IPS-18a (cell line): ENCODE measurements at regions not wholly inside any gene's neighbourhood (a gene's known extent, or its start where the extent isn't known, plus 50 kb on each side); places are given as distances from the start of the nearest gene placed in this dataset.
A peak's percentile ranks its signal among the peaks of the same experiment; 100 is the strongest.
"Not testable (repeated sequence)": the region's sequence is repeated elsewhere in the genome, so short reads cannot be mapped to it uniquely, and the experiment has no call there.

Experiments used
- H3K27ac ChIP-seq: one replicate; pipeline ENCODE4 v1.5.1; 2013; ENCODE audit warnings: low read length
- H3K27me3 ChIP-seq: one replicate; pipeline ENCODE4 v1.6.1; 2013; ENCODE audit warnings: mild to moderate bottlenecking, low read length; ENCODE audit not compliant: control insufficient read depth, insufficient read depth
- H3K36me3 ChIP-seq: one replicate; pipeline ENCODE4 v1.6.1; 2013; ENCODE audit warnings: low read depth, low read length; ENCODE audit not compliant: control insufficient read depth
- H3K4me1 ChIP-seq: one replicate; pipeline ENCODE4 v1.6.1; 2013; ENCODE audit warnings: low read depth, low read length; ENCODE audit not compliant: control insufficient read depth
- H3K4me3 ChIP-seq: one replicate; pipeline ENCODE4 v1.5.1; 2013; ENCODE audit warnings: low read length
- H3K9ac ChIP-seq: one replicate; pipeline ENCODE4 v1.6.1; 2013; ENCODE audit warnings: mild to moderate bottlenecking, low read length, moderate library complexity
- H3K9me3 ChIP-seq: one replicate; pipeline ENCODE4 v1.6.1; 2013; ENCODE audit warnings: low read depth, low read length; ENCODE audit not compliant: control insufficient read depth

DNA sequence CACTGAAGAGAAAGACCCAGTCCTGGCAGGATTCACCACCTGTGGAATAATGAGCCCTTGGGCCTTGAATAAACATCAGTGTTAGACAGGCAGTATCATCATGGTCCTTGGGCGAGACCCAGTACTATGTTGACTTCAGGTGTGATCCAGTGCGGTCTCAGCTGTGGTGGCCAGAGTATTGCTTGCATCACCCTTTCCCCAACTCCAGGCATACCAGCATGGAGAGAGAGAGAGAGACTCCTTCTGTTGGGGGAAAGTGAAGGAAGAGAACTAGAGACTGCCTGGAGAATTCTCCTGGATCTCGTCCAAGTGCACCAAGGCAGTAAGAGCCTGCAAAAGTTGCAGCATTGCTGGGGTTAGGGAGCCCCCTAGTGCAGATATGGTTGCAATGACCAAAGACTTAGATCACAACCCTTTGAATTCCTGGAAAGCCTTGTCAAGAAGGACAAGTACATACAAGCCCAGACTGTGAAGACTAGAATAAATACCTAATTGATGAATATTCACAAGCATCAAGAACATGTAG, 61.1 kb upstream of the VAMP7 start:
- no peak overlapping the region for H3K9ac ChIP-seq
- H3K36me3 ChIP-seq = no peaks in the 10 kb centered on the region
- peaks cover 16% of the 10 kb centered on the region for H3K9me3 ChIP-seq
- H3K27me3 ChIP-seq = no peaks in the 10 kb centered on the region
- no peaks in the 10 kb centered on the region for H3K4me1 ChIP-seq
- no peak overlapping the region for H3K4me3 ChIP-seq
- H3K27ac ChIP-seq = no peak overlapping the region

- Histone ChIP-seq H3K9ac (no peak overlapping the region), H3K27me3 (no peaks in the 10 kb centered on the region), H3K36me3 (no peaks in the 10 kb centered on the region), H3K9me3 (peaks cover 16% of the 10 kb centered on the region), H3K27ac (no peak overlapping the region), H3K4me3 (no peak overlapping the region), H3K4me1 (no peaks in the 10 kb centered on the region)
Measured at GRCh38 chrX:155819525-155819924, 61.6 kb upstream of the VAMP7 start.

DNA sequence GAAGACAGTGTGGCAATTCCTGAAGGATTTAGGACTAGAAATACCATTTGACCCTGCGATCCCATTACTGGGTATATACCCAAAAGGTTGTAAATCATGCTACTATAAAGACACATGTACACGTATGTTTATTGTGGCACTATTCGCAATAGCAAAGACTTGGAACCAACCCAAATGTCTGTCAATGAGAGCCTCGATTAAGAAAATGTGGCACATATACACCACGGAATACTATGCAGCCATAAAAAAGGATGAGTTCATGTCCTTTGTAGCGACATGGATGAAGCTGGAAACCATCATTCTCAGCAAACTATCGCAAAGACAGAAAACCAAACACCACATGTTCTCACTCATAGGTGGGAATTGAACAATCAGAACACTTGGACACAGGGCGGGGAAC, 66.8 kb upstream of the VAMP7 start:
- H3K27me3 ChIP-seq, H3K9me3 ChIP-seq: not testable (repeated sequence)

DNA sequence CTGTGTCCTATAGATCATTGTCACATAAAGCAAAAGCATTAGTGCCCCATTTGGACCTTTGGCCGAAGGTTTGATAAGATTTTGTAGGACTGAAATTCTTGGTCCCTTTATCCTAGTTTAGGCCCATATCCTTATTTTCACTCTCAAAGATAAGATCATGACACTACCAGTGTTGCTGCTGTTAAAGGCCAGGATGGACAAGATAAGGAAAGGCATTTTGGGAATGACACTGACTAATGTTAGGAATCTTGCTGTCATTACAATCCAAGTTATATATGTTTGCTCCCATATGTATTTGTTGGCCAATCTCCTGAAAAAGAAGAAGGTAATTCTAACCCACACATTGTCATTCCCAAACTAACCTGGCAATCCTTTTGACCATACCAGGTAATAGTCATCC, 101.3 kb upstream of the VAMP7 start:
- H3K9me3 ChIP-seq = peaks cover 14% of the 10 kb centered on the region
- no peak overlapping the region for H3K27ac ChIP-seq
- no peaks in the 10 kb centered on the region for H3K4me1 ChIP-seq

More for the DNA sequence above, 66.8 kb upstream of the VAMP7 start:
- H3K27ac ChIP-seq, H3K9ac ChIP-seq, H3K36me3 ChIP-seq, H3K4me3 ChIP-seq, H3K4me1 ChIP-seq: not testable (repeated sequence)

DNA sequence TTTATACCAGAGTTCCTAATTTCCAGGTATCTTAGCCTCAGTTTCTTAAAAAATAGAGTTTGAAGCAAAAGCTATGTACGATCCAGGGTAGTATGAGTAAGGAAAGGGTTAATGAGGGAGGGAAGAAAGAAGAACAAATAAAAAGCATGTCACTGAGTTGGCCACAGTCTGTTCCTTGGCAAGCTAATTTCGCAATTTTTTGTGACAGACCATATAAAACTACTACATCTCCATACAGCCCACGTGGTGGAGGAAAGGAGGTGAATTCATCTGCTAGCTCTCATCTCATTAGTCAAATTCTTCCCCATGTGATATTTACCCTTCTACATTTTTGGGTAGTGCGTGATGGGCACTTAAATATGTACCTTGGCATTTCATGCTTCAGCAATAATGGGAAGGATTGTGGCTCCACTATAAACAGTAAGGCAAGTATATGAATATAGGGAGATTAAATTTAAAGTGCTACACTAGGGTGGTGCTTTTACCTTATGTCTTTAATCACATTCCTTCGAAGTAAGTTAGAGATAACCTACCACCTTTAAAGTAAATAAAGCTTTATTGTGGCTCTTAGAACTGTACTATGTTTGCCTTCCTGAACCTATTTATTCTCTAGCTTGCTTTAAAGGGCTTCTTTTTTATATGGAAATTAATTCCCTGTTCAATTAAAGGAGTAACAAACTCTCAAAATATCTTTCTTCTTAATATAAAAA, 102.1 kb upstream of the VAMP7 start:
- no peak overlapping the region for H3K4me3 ChIP-seq
- H3K9ac ChIP-seq = no peak overlapping the region
- H3K9me3 ChIP-seq = peaks cover 14% of the 10 kb centered on the region
- no peaks in the 10 kb centered on the region for H3K36me3 ChIP-seq
- H3K4me1 ChIP-seq = no peaks in the 10 kb centered on the region
- no peak overlapping the region for H3K27ac ChIP-seq
- no peaks in the 10 kb centered on the region for H3K27me3 ChIP-seq

More for the DNA sequence above, 101.3 kb upstream of the VAMP7 start:
- Histone ChIP-seq H3K27me3 (no peaks in the 10 kb centered on the region), H3K4me3 (no peak overlapping the region), H3K36me3 (no peaks in the 10 kb centered on the region), H3K9ac (no peak overlapping the region)

DNA sequence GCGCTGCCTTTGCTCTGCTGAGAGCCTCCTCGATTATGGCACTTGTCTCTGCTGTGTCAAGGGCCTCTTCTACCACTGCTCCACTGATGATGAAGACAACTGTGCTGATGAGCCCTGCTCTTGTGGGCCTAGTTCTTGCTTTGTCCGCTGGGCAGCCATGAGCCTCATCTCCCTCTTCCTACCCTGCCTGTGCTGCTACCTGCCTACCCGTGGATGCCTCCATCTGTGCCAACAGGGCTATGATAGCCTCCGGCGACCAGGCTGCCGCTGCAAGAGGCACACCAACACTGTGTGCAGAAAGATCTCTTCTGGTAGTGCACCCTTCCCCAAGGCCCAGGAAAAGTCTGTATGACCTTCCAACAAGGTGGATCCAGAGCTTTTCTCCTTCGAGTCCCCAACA, 106.8 kb upstream of the VAMP7 start:
- peaks cover 18% of the 10 kb centered on the region for H3K9me3 ChIP-seq
- peaks cover 12% of the 10 kb centered on the region for H3K4me1 ChIP-seq
- no peaks in the 10 kb centered on the region for H3K36me3 ChIP-seq
- H3K27me3 ChIP-seq = no peaks in the 10 kb centered on the region
- no peak overlapping the region for H3K9ac ChIP-seq
- no peak overlapping the region for H3K27ac ChIP-seq
- no peak overlapping the region for H3K4me3 ChIP-seq

DNA sequence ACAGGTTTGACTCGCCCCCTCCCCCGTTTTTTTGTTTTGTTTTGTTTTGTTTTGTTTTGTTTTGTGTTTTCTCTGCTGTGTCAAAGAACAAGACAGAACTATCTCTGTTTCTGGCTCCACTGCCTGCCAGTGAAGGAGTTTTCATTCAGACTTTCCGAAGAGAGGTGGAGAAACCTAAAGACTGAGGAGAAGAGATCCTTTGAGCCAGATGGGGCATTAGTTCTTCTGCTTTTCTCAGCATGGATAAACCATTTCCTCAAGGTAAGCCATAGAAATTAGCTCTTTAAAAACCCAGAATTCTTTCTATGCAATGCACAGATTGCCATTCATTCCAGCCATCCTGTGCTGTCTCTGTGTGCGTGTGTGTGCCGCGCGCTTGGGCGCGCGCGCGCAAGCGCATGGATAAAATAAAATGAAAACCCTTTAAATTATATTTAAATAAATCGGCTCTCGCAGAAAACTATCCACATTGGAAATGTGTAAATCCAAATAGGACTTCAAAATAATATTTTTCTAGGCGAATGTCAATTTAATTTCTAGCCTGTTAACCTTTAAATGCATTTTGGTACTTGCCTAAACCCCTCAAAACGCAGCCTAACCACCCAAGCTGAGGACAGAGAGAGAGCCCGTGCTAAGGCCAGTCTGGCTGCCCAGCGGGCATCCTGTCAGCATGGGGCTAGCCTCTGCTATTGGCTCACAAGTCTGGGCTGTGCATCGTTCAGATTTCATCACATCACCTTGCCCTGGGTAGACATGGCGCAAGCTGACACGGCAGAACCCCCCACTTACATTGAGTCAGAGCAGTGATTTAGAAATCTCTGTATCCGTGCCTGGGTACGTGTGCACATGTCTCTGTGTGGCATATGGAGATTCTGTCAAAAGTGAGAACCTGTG, 113.0 kb upstream of the VAMP7 start:
- Histone ChIP-seq H3K27me3 (no peaks in the 10 kb centered on the region), H3K4me3 (peak overlapping the region; percentile 77)

GRCh38 chrX:155767051-155767875, 113.9 kb upstream of the VAMP7 start:
- Histone ChIP-seq H3K4me3 (peak overlapping the region; percentile 77), H3K4me1 (peaks cover 23% of the 10 kb centered on the region), H3K9me3 (peaks cover 11% of the 10 kb centered on the region), H3K27ac (no peak overlapping the region), H3K27me3 (no peaks in the 10 kb centered on the region), H3K9ac (peak overlapping the region; percentile 34), H3K36me3 (no peaks in the 10 kb centered on the region)

More for the DNA sequence above, 113.0 kb upstream of the VAMP7 start:
- peaks cover 11% of the 10 kb centered on the region for H3K9me3 ChIP-seq
- no peak overlapping the region for H3K9ac ChIP-seq
- H3K36me3 ChIP-seq = no peaks in the 10 kb centered on the region
- H3K27ac ChIP-seq = no peak overlapping the region
- H3K4me1 ChIP-seq = peaks cover 23% of the 10 kb centered on the region

DNA sequence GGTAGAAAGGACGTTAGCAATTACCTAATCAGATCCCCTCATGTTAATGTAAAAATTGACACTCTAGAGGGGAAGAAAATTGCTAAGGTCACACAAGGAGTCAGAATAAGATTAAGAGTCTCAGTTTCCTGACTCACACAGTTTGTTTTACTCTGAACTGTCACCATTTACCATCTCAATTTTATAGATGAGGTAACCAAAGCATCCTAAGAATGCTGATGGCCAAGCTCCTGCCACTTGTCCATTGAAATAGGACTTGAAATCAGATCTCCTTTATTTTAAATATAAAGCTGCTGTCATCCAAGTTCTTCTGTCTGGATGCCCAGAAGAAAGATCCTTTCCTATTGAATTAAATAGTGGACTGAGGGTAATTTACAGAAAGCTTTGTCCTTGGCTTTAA, 114.8 kb upstream of the VAMP7 start:
- H3K4me3 ChIP-seq = peak overlapping the region; percentile 77
- no peak overlapping the region for H3K27ac ChIP-seq
- H3K9me3 ChIP-seq = peaks cover 11% of the 10 kb centered on the region
- H3K27me3 ChIP-seq = no peaks in the 10 kb centered on the region
- H3K36me3 ChIP-seq = no peaks in the 10 kb centered on the region
- peaks cover 23% of the 10 kb centered on the region for H3K4me1 ChIP-seq
- no peak overlapping the region for H3K9ac ChIP-seq

DNA sequence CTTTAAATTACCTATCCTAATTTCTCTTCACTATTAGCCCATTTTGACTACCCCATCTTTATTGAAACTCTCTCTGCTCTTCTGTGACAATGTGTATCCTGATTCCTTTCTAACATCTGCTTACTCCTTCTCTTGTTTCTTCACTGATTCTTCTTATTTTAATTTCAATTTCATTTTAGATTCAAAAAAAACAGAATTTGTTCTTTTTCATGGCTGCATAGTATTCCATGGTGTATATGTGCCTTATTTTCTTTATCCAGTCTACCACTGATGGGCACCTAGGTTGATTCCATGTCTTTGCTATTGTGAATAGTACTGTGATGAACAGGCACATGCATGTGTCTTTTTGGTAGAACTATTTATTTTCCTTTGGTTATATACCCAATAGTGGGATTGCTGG, 120.0 kb upstream of the VAMP7 start:
- H3K9ac ChIP-seq = no peak overlapping the region
- no peaks in the 10 kb centered on the region for H3K27me3 ChIP-seq
- H3K4me3 ChIP-seq = no peak overlapping the region
- peaks cover 3% of the 10 kb centered on the region for H3K4me1 ChIP-seq
- H3K36me3 ChIP-seq = no peaks in the 10 kb centered on the region
- peaks cover 32% of the 10 kb centered on the region for H3K9me3 ChIP-seq
- no peak overlapping the region for H3K27ac ChIP-seq
